ENCODE measurements at regions not wholly inside any gene's neighbourhood (a gene's known extent, or its start where the extent isn't known, plus 50 kb on each side); places are given as distances from the start of the nearest gene placed in this dataset.
"Not testable (repeated sequence)": the region's sequence is repeated elsewhere in the genome, so short reads cannot be mapped to it uniquely, and the experiment has no call there.

- TF ChIP-seq CTCF, POLR2A (IDR thresholded peaks at IDR 0.05): not testable (repeated sequence)
Measured at GRCh38 chr2:175588213-175588612, 406.7 kb upstream of the ATP5MC3 start.

All from testis (tissue), 2 donors.